SU-DHL-6 (cell line): ENCODE measurements at regions not wholly inside any gene's neighbourhood (a gene's known extent, or its start where the extent isn't known, plus 50 kb on each side); places are given as distances from the start of the nearest gene placed in this dataset.

Experiments used
- H2AFZ ChIP-seq: fragments of 200-600 bp; sonication (generic); 2 replicates; pipeline ENCODE4 v1.6.1; 2014; ENCODE audit warnings: low read depth, mild to moderate bottlenecking, moderate library complexity, mixed read lengths, antibody characterized with exemption, low read length; ENCODE audit not compliant: severe bottlenecking
- H3F3A ChIP-seq: fragments of 200-600 bp; shearing (Covaris generic); 2 replicates; pipeline ENCODE4 v1.6.0; 2016; ENCODE audit warnings: antibody characterized with exemption, mild to moderate bottlenecking; ENCODE audit not compliant: insufficient read depth
- H3K27ac ChIP-seq: fragments of 200-600 bp; sonication (generic); 2 replicates; pipeline ENCODE4 v1.5.1; 2016; ENCODE audit warnings: low read depth, mild to moderate bottlenecking, low read length, moderate library complexity, mixed read lengths
- H3K27me3 ChIP-seq: fragments of 200-600 bp; sonication (generic), shearing (Covaris generic); 2 replicates; pipeline ENCODE4 v1.6.0; 2014; ENCODE audit warnings: mild to moderate bottlenecking, low read length
- H3K36me3 ChIP-seq: fragments of 200-600 bp; sonication (generic); 2 replicates; pipeline ENCODE4 v1.6.1; 2014; ENCODE audit warnings: mild to moderate bottlenecking, low read length, mixed read lengths
- H3K4me2 ChIP-seq: fragments of 300-600, 200-600 bp; shearing (Covaris generic), sonication (generic); 2 replicates; pipeline ENCODE4 v1.6.0; 2014; ENCODE audit warnings: low read length, low read depth, mild to moderate bottlenecking; ENCODE audit not compliant: poor library complexity, severe bottlenecking
- H3K4me3 ChIP-seq: fragments of 200-600 bp; sonication (generic); 2 replicates; pipeline ENCODE4 v1.5.1; 2014; ENCODE audit warnings: antibody characterized with exemption, low read length, mild to moderate bottlenecking, mixed read lengths; ENCODE audit not compliant: insufficient read depth, poor library complexity, severe bottlenecking
- H3K79me2 ChIP-seq: fragments of 200-600 bp; sonication (generic); 2 replicates; pipeline ENCODE4 v1.6.1; 2014; ENCODE audit warnings: mild to moderate bottlenecking, low read length, moderate library complexity; ENCODE audit not compliant: insufficient read depth
- H3K9ac ChIP-seq: fragments of 200-600 bp; sonication (generic); 2 replicates; pipeline ENCODE4 v1.7.0; 2014; ENCODE audit warnings: mild to moderate bottlenecking, low read length
- H3K9me2 ChIP-seq: fragments of 200-600 bp; sonication (generic); replicated peaks from 2 replicates; pipeline ENCODE4 v1.6.1; 2014; ENCODE audit warnings: low read length; ENCODE audit not compliant: insufficient read depth
- H3K9me3 ChIP-seq: fragments of 200-600 bp; sonication (generic); 2 replicates; pipeline ENCODE4 v1.6.1; 2014; ENCODE audit warnings: low read length, mixed read lengths; ENCODE audit not compliant: insufficient read depth
- H4K20me1 ChIP-seq: fragments of 200-600 bp; sonication (generic); 2 replicates; pipeline ENCODE4 v1.6.1; 2014; ENCODE audit warnings: low read depth, mild to moderate bottlenecking, antibody characterized with exemption, low read length, moderate library complexity, mixed read lengths
- CTCF ChIP-seq: fragments of 200-600 bp; sonication (generic); IDR thresholded peaks from one replicate; pipeline ENCODE4 v1.5.1; 2017; ENCODE audit warnings: antibody characterized with exemption, mild to moderate bottlenecking, low read length, moderate library complexity; ENCODE audit not compliant: insufficient read depth, poor library complexity, severe bottlenecking
- EZH2phosphoT487 ChIP-seq: fragments of 200-600 bp; sonication (generic), shearing (Covaris generic); conservative IDR thresholded peaks from 2 replicates; pipeline ENCODE4 v1.6.1; 2018; ENCODE audit warnings: mild to moderate bottlenecking, antibody characterized with exemption, low read length, moderate library complexity, mixed read lengths

GRCh38 chr14:85250414-85251189 lies 279.3 kb upstream of the FLRT2 start:
- no peaks in the 10 kb centered on the region for H3K27me3 ChIP-seq
- TF ChIP-seq CTCF = no peak
- no peak for TF ChIP-seq EZH2phosphoT487
- H3K79me2 ChIP-seq = no peaks in the 10 kb centered on the region

DNA sequence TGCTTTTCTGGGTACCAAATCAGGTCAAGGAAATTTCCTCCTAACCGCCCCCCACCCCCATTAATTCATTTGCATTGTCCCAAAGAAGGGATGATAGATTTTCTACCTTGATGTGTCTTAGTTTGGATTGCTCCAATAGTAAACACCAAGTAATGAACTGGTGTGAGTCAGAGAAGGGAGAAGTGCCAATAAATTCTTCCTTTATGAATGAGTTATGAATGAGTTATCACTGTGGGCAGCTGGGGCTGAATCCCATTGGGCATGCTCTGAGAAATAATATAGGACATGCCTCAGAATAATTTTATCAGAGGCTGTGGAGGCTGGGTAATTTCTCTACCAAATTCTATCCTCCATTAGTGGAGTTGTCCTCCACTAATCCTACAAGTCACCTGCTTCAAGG lies 277.9 kb upstream of the FLRT2 start:
- no peaks in the 10 kb centered on the region for H3K9me2 ChIP-seq
- H3K27me3 ChIP-seq = no peaks in the 10 kb centered on the region
- no peaks in the 10 kb centered on the region for H3K9me3 ChIP-seq
- H3F3A ChIP-seq = no peaks in the 10 kb centered on the region
- H3K79me2 ChIP-seq = no peaks in the 10 kb centered on the region
- H3K9ac ChIP-seq = no peak overlapping the region
- H3K4me2 ChIP-seq = no peak overlapping the region
- H4K20me1 ChIP-seq = no peaks in the 10 kb centered on the region
- no peaks in the 10 kb centered on the region for H3K36me3 ChIP-seq
- no peak overlapping the region for H3K27ac ChIP-seq
- H2AFZ ChIP-seq = no peak overlapping the region
- no peak overlapping the region for H3K4me3 ChIP-seq
- no peak for TF ChIP-seq CTCF
- TF ChIP-seq EZH2phosphoT487 = no peak

More at GRCh38 chr14:85250414-85251189, 279.3 kb upstream of the FLRT2 start:
- Histone ChIP-seq H3K36me3 (no peaks in the 10 kb centered on the region), H4K20me1 (no peaks in the 10 kb centered on the region), H2AFZ (no peak overlapping the region), H3K27ac (no peak overlapping the region), H3K4me2 (no peak overlapping the region), H3K9me2 (no peaks in the 10 kb centered on the region), H3K4me3 (no peak overlapping the region), H3K9me3 (no peaks in the 10 kb centered on the region), H3K9ac (no peak overlapping the region), H3F3A (no peaks in the 10 kb centered on the region)

DNA sequence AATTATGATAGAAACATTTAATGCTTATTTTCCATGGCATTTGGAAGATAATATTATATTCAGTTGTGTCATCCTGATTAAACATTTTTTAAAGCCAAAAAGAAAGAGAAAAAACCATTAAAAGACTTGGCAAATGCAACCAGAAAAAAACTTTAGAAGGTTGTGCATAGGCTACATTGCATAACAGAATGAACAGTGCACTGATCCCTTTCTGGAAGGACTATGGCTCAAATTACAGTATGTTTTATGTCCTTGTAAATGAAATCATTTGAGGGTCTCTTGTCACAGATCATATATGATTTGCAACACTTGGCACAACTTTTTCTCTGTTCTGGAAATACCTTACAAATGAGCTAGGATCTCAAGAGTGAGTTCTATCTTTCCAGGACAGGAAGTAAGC lies 275.2 kb upstream of the FLRT2 start:
- H3K27me3 ChIP-seq = no peaks in the 10 kb centered on the region
- H3K27ac ChIP-seq = no peak overlapping the region
- no peaks in the 10 kb centered on the region for H3K79me2 ChIP-seq
- no peak overlapping the region for H3K4me2 ChIP-seq
- H3K36me3 ChIP-seq = no peaks in the 10 kb centered on the region
- H3K9me3 ChIP-seq = no peaks in the 10 kb centered on the region
- H3K4me3 ChIP-seq = no peak overlapping the region
- no peaks in the 10 kb centered on the region for H3K9me2 ChIP-seq
- H4K20me1 ChIP-seq = no peaks in the 10 kb centered on the region
- no peak overlapping the region for H3K9ac ChIP-seq
- H3F3A ChIP-seq = no peaks in the 10 kb centered on the region
- no peak overlapping the region for H2AFZ ChIP-seq
- no peak for TF ChIP-seq CTCF
- TF ChIP-seq EZH2phosphoT487 = no peak
